WTC11 (cell line): ENCODE measurements at regions not wholly inside any gene's neighbourhood (a gene's known extent, or its start where the extent isn't known, plus 50 kb on each side); places are given as distances from the start of the nearest gene placed in this dataset.
A peak's percentile ranks its signal among the peaks of the same experiment; 100 is the strongest.

Source experiments
- ATAC-seq: fragments of 200-7000 bp; cut with Tn5 transposase; 2 replicates; pipeline ENCODE4 v1.10.0; 2021; ENCODE audit warnings: mild to moderate bottlenecking, moderate library complexity
- CTCF ChIA-PET: fragments of 300-600 bp; sonication (Branson Sonifier 250); formaldehyde crosslinking; loops from one replicate; lab custom pipeline; 2021; ENCODE audit warnings: antibody characterized with exemption; lab: Charles Lee
- POLR2A ChIA-PET: fragments of 350-600 bp; sonication (Branson Sonifier 250); formaldehyde crosslinking; loops from one replicate; lab custom pipeline; 2021; ENCODE audit warnings: antibody characterized with exemption; lab: Charles Lee
- DNase-seq: peaks from one replicate; pipeline ENCODE4 v3.0.0; 2021; ENCODE audit warnings: low spot score
- H3K27ac Mint-ChIP-seq: 2 replicates; pipeline ENCODE4 v1.8.0; 2021; ENCODE audit warnings: mixed read lengths
- H3K27me3 Mint-ChIP-seq: 2 replicates; pipeline ENCODE4 v1.8.0; 2021; ENCODE audit warnings: low read depth, mild to moderate bottlenecking, moderate library complexity, mixed read lengths
- H3K36me3 Mint-ChIP-seq: 2 replicates; pipeline ENCODE4 v1.8.0; 2021; ENCODE audit warnings: mixed read lengths
- H3K4me1 Mint-ChIP-seq: 2 replicates; pipeline ENCODE4 v1.8.0; 2022; ENCODE audit warnings: mixed read lengths
- H3K4me3 Mint-ChIP-seq: 2 replicates; pipeline ENCODE4 v1.8.0; 2021; ENCODE audit warnings: mild to moderate bottlenecking, moderate library complexity, mixed read lengths
- H3K9me3 Mint-ChIP-seq: 2 replicates; pipeline ENCODE4 v1.8.0; 2021; ENCODE audit warnings: mixed read lengths
- CREM ChIP-seq: sonication (generic); formaldehyde crosslinking; IDR thresholded peaks from 2 replicates; pipeline ENCODE4 v1.8.1; 2022; ENCODE audit warnings: mild to moderate bottlenecking, missing genetic modification reagents, moderate library complexity
- FOXK1 ChIP-seq: sonication (generic); formaldehyde crosslinking; IDR thresholded peaks from 2 replicates; pipeline ENCODE4 v1.8.0; 2022; ENCODE audit warnings: mild to moderate bottlenecking, moderate library complexity, missing genetic modification reagents
- FOXP1 ChIP-seq: sonication (generic); formaldehyde crosslinking; IDR thresholded peaks from 2 replicates; pipeline ENCODE4 v1.8.0; 2022; ENCODE audit warnings: missing genetic modification reagents, mild to moderate bottlenecking, moderate library complexity, borderline replicate concordance
- NR2C2 ChIP-seq: sonication (generic); formaldehyde crosslinking; IDR thresholded peaks from 2 replicates; pipeline ENCODE4 v1.8.0; 2022; ENCODE audit warnings: mild to moderate bottlenecking, missing genetic modification reagents
- TEAD1 ChIP-seq: sonication (generic); formaldehyde crosslinking; IDR thresholded peaks from 2 replicates; pipeline ENCODE4 v1.8.0; 2022; ENCODE audit warnings: mild to moderate bottlenecking, missing genetic modification reagents
- TF ChIP-seq, protein P1 (sequence below): sonication (generic); formaldehyde crosslinking; IDR thresholded peaks from 2 replicates; pipeline ENCODE4 v1.8.0; 2023; ENCODE audit warnings: mild to moderate bottlenecking, missing genetic modification reagents
- TF ChIP-seq, protein P2 (sequence below): sonication (generic); formaldehyde crosslinking; conservative IDR thresholded peaks from 2 replicates; pipeline ENCODE4 v1.8.1; 2023; ENCODE audit warnings: mild to moderate bottlenecking, low read depth, missing genetic modification reagents, moderate library complexity
- TF ChIP-seq, protein P3 (sequence below): sonication (generic); formaldehyde crosslinking; IDR thresholded peaks from 2 replicates; pipeline ENCODE4 v1.8.1; 2022; ENCODE audit warnings: mild to moderate bottlenecking, moderate library complexity, missing genetic modification reagents

DNA sequence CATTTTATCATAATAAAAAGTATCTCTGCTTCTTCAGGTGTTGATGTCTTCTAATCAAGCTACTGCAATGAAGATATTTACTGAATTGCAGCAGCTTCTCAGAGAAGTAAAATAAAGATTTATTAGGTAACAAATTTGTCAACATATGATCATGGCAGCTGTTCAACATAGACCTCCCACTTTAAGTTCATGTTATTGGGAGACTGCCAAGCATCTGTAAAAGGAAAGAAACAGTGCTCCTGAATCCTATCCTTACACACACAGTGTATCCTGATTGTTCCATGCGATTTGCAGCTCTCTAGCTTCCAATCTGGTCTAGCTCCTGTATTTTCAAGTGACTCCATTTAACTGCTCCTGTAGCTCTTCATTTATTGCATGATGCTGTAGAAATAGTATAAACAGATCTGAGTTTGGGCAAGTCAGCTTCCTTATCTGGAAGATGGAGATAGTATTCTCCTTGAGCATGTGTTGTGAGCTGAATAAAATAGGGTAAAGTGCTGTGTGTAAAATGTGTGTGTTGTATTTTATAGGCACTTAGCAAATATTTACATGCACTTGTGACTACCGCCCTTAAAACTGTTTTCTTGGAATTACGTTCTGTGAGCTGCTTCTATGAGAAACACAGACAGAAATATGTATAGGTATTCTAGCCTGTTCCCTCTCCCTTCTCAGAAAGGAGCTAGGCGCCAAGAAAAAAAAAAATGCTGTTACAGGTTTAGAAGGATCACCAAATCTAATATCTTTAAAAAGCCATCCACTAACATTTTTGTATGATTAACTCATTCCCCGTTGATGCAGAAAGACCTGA, 290.6 kb downstream of the JRKL start:
- DNase-seq (no peak), ATAC-seq (peak; percentile 24; the same call in 1 of the 2 replicates)
- H3K4me3 Mint-ChIP-seq = no peak overlapping the region
- POLR2A ChIA-PET = no interaction called here
- peaks cover 12% of the 10 kb centered on the region for H3K4me1 Mint-ChIP-seq
- H3K9me3 Mint-ChIP-seq = peaks cover 12% of the 10 kb centered on the region
- TF ChIP-seq, protein P1, sequence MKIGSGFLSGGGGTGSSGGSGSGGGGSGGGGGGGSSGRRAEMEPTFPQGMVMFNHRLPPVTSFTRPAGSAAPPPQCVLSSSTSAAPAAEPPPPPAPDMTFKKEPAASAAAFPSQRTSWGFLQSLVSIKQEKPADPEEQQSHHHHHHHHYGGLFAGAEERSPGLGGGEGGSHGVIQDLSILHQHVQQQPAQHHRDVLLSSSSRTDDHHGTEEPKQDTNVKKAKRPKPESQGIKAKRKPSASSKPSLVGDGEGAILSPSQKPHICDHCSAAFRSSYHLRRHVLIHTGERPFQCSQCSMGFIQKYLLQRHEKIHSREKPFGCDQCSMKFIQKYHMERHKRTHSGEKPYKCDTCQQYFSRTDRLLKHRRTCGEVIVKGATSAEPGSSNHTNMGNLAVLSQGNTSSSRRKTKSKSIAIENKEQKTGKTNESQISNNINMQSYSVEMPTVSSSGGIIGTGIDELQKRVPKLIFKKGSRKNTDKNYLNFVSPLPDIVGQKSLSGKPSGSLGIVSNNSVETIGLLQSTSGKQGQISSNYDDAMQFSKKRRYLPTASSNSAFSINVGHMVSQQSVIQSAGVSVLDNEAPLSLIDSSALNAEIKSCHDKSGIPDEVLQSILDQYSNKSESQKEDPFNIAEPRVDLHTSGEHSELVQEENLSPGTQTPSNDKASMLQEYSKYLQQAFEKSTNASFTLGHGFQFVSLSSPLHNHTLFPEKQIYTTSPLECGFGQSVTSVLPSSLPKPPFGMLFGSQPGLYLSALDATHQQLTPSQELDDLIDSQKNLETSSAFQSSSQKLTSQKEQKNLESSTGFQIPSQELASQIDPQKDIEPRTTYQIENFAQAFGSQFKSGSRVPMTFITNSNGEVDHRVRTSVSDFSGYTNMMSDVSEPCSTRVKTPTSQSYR (CRISPR knock-in tag) = no peak
- TF ChIP-seq FOXK1 (CRISPR knock-in tag) = no peak
- no peak for TF ChIP-seq NR2C2 (CRISPR knock-in tag)
- TF ChIP-seq FOXP1 (CRISPR knock-in tag) = no peak
- TF ChIP-seq, protein P2, sequence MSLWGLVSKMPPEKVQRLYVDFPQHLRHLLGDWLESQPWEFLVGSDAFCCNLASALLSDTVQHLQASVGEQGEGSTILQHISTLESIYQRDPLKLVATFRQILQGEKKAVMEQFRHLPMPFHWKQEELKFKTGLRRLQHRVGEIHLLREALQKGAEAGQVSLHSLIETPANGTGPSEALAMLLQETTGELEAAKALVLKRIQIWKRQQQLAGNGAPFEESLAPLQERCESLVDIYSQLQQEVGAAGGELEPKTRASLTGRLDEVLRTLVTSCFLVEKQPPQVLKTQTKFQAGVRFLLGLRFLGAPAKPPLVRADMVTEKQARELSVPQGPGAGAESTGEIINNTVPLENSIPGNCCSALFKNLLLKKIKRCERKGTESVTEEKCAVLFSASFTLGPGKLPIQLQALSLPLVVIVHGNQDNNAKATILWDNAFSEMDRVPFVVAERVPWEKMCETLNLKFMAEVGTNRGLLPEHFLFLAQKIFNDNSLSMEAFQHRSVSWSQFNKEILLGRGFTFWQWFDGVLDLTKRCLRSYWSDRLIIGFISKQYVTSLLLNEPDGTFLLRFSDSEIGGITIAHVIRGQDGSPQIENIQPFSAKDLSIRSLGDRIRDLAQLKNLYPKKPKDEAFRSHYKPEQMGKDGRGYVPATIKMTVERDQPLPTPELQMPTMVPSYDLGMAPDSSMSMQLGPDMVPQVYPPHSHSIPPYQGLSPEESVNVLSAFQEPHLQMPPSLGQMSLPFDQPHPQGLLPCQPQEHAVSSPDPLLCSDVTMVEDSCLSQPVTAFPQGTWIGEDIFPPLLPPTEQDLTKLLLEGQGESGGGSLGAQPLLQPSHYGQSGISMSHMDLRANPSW (CRISPR knock-in tag) = no peak
- no peak for TF ChIP-seq CREM (CRISPR knock-in tag)
- CTCF ChIA-PET = interaction anchor here (0.8 to 2.4 kb wide), 2 partner anchors 216 to 287 kb away, joined by 3 to 11 read pairs; no protein-coding TSS in a partner anchor
- no peak overlapping the region for H3K27ac Mint-ChIP-seq
- no peaks in the 10 kb centered on the region; the same call in 1 of the 2 replicates for H3K27me3 Mint-ChIP-seq
- 0 out of 2 replicates have a peak, but pooled peaks cover 4% of the 10 kb centered on the region for H3K36me3 Mint-ChIP-seq

DNA sequence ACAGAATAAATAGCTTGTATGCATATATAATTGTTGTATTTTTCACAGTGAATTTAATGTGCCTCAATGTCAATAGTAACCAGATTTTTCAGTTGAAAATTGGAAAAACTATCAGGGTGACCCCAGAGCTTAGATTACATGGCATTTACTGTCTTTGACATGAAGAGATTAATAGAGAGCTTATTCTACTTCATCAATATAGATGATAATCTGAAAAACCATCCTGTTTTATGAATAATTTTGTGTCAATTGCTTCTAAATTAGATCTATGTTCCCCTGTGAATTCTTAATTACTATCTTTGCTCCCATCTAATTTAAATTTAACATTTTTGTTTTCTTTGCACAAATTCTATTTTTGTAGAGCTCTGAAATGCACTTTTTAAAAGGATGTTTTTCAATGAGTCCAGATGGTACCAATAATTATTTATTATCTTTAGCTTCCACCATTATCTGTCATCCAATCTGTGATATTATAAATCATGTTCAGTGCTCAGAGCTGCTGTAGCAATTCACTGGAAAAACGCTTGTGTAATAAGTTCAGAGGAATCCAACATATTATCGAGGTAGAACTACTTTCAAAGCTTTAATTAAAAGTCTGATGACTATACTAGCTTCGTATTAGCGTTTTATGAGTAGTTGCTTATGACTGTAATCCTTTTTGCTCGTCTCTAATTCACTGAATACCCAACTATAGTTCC, 291.4 kb downstream of the JRKL start:
- Mint-ChIP-seq H3K27me3 (no peaks in the 10 kb centered on the region; the same call in 1 of the 2 replicates), H3K27ac (no peak overlapping the region), H3K9me3 (peaks cover 12% of the 10 kb centered on the region), H3K36me3 (0 out of 2 replicates have a peak, but pooled peaks cover 4% of the 10 kb centered on the region), H3K4me3 (no peak overlapping the region), H3K4me1 (peaks cover 13% of the 10 kb centered on the region)
- TF ChIP-seq, protein P3, sequence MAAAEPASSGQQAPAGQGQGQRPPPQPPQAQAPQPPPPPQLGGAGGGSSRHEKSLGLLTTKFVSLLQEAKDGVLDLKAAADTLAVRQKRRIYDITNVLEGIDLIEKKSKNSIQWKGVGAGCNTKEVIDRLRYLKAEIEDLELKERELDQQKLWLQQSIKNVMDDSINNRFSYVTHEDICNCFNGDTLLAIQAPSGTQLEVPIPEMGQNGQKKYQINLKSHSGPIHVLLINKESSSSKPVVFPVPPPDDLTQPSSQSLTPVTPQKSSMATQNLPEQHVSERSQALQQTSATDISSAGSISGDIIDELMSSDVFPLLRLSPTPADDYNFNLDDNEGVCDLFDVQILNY (CRISPR knock-in tag) = no peak
- TF ChIP-seq, protein P2 (CRISPR knock-in tag) = no peak
- TF ChIP-seq TEAD1 (CRISPR knock-in tag) = no peak
- TF ChIP-seq, protein P1 (CRISPR knock-in tag) = no peak
- no peak for ATAC-seq
- ChIA-PET CTCF (interaction anchor here (0.8 to 2.4 kb wide), 2 partner anchors 217 to 287 kb away, joined by 3 to 11 read pairs; no protein-coding TSS in a partner anchor), POLR2A (no interaction called here)
- no peak for DNase-seq
